Upper lobe of right lung (tissue), 1 donor: ENCODE measurements at regions not wholly inside any gene's neighbourhood (a gene's known extent, or its start where the extent isn't known, plus 50 kb on each side); places are given as distances from the start of the nearest gene placed in this dataset.

Experiments
- ATAC-seq: fragments of 200-7000 bp; cut with Tn5 transposase; one replicate; pipeline ENCODE4 v1.9.1; 2020; ENCODE audit warnings: mild to moderate bottlenecking, moderate library complexity
- DNase-seq: peaks from one replicate; pipeline ENCODE4 v3.0.0-alpha.2; 2020
- H3K27ac ChIP-seq: fragments of 200-600 bp; one replicate; pipeline ENCODE4 v1.8.0; 2022
- H3K27me3 ChIP-seq: fragments of 200-600 bp; one replicate; pipeline ENCODE4 v1.8.0; 2022; ENCODE audit warnings: mild to moderate bottlenecking
- H3K36me3 ChIP-seq: fragments of 200-600 bp; one replicate; pipeline ENCODE4 v1.8.0; 2022
- H3K4me1 ChIP-seq: fragments of 200-600 bp; one replicate; pipeline ENCODE4 v1.8.0; 2022
- H3K4me3 ChIP-seq: fragments of 200-600 bp; one replicate; pipeline ENCODE4 v1.8.0; 2022; ENCODE audit warnings: mild to moderate bottlenecking
- H3K9me3 ChIP-seq: fragments of 200-600 bp; one replicate; pipeline ENCODE4 v1.8.0; 2022
- CTCF ChIP-seq: fragments of 200-600 bp; IDR thresholded peaks from one replicate; pipeline ENCODE4 v1.8.0; 2022; ENCODE audit warnings: antibody characterized with exemption
- intact Hi-C: fragments of 100-400 bp; cut with DNase I; formaldehyde crosslinking; loops from one replicate; pipeline ENCODE4 v1.11.0; 2022
- donor health status: DM: no; HTN: yes; CAD: no; lungs with severe emphysema.

DNA sequence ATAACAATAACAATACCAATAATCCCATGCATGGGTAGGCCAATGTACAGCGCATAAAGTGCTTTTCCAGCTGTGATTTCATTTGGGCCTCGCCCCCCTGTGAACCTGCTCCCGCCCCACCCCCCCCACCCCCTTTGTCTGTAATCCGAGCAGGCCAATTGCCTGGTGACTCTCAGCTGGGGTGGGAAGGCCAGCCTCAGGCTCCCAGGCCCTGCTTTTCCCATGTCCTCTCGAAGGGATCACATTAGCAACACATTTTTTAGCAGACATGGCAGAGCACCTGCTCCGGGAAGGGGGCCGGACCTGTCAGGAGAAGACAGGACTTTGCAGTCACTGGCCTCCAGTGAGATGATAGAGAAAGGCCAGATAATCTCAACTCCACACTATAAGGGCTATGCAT, 439.3 kb downstream of the RPS24 start:
- intact Hi-C loops: no loop called here
- Histone ChIP-seq H3K9me3 (no peaks in the 10 kb centered on the region), H3K27ac (no peak overlapping the region), H3K27me3 (peaks cover 9% of the 10 kb centered on the region), H3K4me1 (no peaks in the 10 kb centered on the region), H3K36me3 (no peaks in the 10 kb centered on the region), H3K4me3 (no peak overlapping the region)
- DNase-seq (no peak), ATAC-seq (no peak)
- TF ChIP-seq CTCF: no peak

GRCh38 chr10:78474743-78475142, 441.1 kb downstream of the RPS24 start:
- no peaks in the 10 kb centered on the region for H3K9me3 ChIP-seq
- DNase-seq (no peak), ATAC-seq (no peak)
- H3K27me3 ChIP-seq: peaks cover 9% of the 10 kb centered on the region
- H3K4me1 ChIP-seq: no peaks in the 10 kb centered on the region
- no peak overlapping the region for H3K27ac ChIP-seq
- TF ChIP-seq CTCF: no peak
- H3K4me3 ChIP-seq: no peak overlapping the region
- no peaks in the 10 kb centered on the region for H3K36me3 ChIP-seq
- intact Hi-C loops: no loop called here

- no peaks in the 10 kb centered on the region for H3K4me1 ChIP-seq
- H3K36me3 ChIP-seq: no peaks in the 10 kb centered on the region
- H3K9me3 ChIP-seq: no peaks in the 10 kb centered on the region
- no peak overlapping the region for H3K4me3 ChIP-seq
- no peak for DNase-seq
- intact Hi-C loops: no loop called here
- H3K27me3 ChIP-seq: peaks cover 9% of the 10 kb centered on the region
- TF ChIP-seq CTCF: no peak
- H3K27ac ChIP-seq: no peak overlapping the region
- no peak for ATAC-seq
Observed at GRCh38 chr10:78475437-78475836, 441.8 kb downstream of the RPS24 start.

DNA sequence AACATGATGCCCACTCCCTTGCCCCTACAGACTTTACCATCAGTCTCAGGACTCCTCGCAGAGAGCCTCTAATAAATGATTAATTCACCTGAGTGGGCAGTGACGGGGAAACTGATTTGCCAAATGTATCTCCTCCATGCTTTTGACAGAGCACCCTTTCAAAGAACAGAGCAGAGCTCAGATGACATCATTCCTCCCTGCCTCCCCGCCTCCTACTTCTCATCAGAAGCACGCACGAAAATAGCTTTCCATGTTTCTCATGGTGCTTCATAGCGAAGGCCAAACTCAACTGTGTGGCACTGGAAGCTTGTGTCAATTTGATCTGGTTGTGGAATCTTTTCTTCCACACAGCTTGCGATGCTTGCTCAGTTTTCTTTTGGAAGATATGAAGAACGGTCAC, 442.5 kb downstream of the RPS24 start:
- no peaks in the 10 kb centered on the region for H3K9me3 ChIP-seq
- no peaks in the 10 kb centered on the region for H3K36me3 ChIP-seq
- DNase-seq (no peak), ATAC-seq (no peak)
- TF ChIP-seq CTCF: no peak
- no peak overlapping the region for H3K4me3 ChIP-seq
- no peaks in the 10 kb centered on the region for H3K4me1 ChIP-seq
- intact Hi-C loops: no loop called here
- no peak overlapping the region for H3K27ac ChIP-seq
- peaks cover 9% of the 10 kb centered on the region for H3K27me3 ChIP-seq

DNA sequence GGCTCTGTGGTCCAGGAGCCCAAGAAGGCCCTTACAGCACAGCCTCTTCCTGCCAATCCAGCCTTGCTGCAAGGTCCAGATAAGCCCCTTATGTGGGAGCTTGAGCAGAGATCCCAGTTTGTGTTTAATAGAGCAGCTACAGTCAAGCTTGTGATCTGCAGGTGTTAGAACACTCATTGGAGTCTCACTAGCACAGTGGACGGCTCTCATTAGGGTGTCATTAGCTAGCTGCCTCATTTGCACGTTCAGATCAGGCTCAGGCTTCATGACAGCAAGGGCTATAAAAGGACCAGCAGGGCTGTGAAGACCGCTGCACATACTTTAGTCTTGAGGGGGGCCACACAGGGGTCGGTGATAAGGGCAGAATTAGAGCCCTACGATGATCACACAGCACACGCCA, 443.2 kb downstream of the RPS24 start:
- ATAC-seq: no peak
- Histone ChIP-seq H3K9me3 (no peaks in the 10 kb centered on the region), H3K27ac (no peak overlapping the region), H3K36me3 (no peaks in the 10 kb centered on the region), H3K27me3 (peaks cover 9% of the 10 kb centered on the region), H3K4me1 (no peaks in the 10 kb centered on the region), H3K4me3 (no peak overlapping the region)
- intact Hi-C loops: no loop called here
- TF ChIP-seq CTCF: no peak
- no peak for DNase-seq

GRCh38 chr10:78478919-78479318, 445.3 kb downstream of the RPS24 start:
- no peak for TF ChIP-seq CTCF
- DNase-seq (no peak), ATAC-seq (no peak)
- no peaks in the 10 kb centered on the region for H3K9me3 ChIP-seq
- H3K27me3 ChIP-seq: peaks cover 9% of the 10 kb centered on the region
- intact Hi-C loops: no loop called here
- H3K36me3 ChIP-seq: no peaks in the 10 kb centered on the region
- H3K4me1 ChIP-seq: no peaks in the 10 kb centered on the region
- no peak overlapping the region for H3K4me3 ChIP-seq
- H3K27ac ChIP-seq: no peak overlapping the region
